ENCODE measurements at regions not wholly inside any gene's neighbourhood (a gene's known extent, or its start where the extent isn't known, plus 50 kb on each side); places are given as distances from the start of the nearest gene placed in this dataset.
A peak's percentile ranks its signal among the peaks of the same experiment; 100 is the strongest.

DNA sequence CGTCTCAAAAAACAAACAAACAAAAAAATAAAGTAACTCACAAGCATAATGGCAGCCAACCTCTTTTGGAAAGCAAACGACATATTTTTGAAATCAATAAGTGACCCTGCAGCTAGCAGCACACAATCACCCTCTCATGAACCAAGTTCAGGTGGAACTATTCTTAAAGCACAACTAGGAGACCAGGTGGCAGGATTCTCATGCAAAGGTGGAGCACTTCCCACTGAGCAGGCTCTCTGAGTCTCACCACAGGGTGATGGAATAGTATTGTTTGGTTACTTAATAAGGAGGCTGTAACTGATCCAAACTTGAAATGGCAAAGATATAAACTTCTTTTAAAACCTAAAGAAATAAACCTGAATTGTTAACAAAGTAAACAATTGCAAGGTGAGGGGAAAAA, 1293.1 kb downstream of the PCDH19 start:
- Histone ChIP-seq H3K27me3 (ENCODE audit: insufficient read depth, low read length) (no peaks in the 10 kb centered on the region), H3K27ac (ENCODE audit: low read depth, low read length) (no peak overlapping the region; the same call in 1 of the 2 replicates), H3K4me3 (ENCODE audit: low read length) (no peak overlapping the region), H3K36me3 (ENCODE audit: insufficient read depth, low read length) (no peaks in the 10 kb centered on the region), H3K9ac (ENCODE audit: low read depth, low read length) (no peak overlapping the region), H3K9me3 (ENCODE audit: insufficient read depth, low read depth, low read length) (no peaks in the 10 kb centered on the region), H3K4me1 (ENCODE audit: insufficient read depth, low read length) (no peaks in the 10 kb centered on the region)
- WGBS: 64% methylated on average over 2 of the region's 2 CpGs

GRCh38 chrX:99095965-99096635, 1314.0 kb downstream of the PCDH19 start:
- H3K27me3 ChIP-seq (ENCODE audit: insufficient read depth, low read length): no peaks in the 10 kb centered on the region
- 95% methylated on average over 4 of the region's 4 CpGs for WGBS
- no peak overlapping the region for H3K27ac ChIP-seq (ENCODE audit: low read depth, low read length)
- no peak overlapping the region for H3K4me3 ChIP-seq (ENCODE audit: low read length)
- no peaks in the 10 kb centered on the region for H3K9me3 ChIP-seq (ENCODE audit: insufficient read depth, low read depth, low read length)
- no peaks in the 10 kb centered on the region for H3K36me3 ChIP-seq (ENCODE audit: insufficient read depth, low read length)
- H3K9ac ChIP-seq (ENCODE audit: low read depth, low read length): no peak overlapping the region
- no peaks in the 10 kb centered on the region for H3K4me1 ChIP-seq (ENCODE audit: insufficient read depth, low read length)

DNA sequence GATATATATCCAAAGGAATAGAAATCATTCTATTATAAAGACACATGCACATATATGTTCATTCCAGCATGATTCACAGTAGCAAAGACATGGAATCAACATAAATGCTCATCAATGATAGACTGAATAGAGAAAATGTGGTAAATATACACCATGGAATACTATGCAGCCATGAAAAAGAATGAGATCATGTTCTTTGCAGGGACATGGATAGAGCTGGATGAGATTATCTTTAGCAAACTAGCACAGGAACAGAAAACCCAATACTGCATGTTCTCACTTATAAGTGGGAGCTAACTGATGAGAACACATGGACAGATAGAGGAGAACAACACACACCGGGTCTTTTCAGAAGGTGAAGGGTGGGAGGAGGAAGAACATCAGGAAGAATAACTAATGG, 1318.6 kb downstream of the PCDH19 start:
- H3K4me3 ChIP-seq (ENCODE audit: low read length): no peak overlapping the region
- H3K27ac ChIP-seq (ENCODE audit: low read depth, low read length): no peak overlapping the region
- H3K27me3 ChIP-seq (ENCODE audit: insufficient read depth, low read length): no peaks in the 10 kb centered on the region
- whole genome bisulfite sequencing: 100% methylated on average over 1 of the region's 1 CpG
- H3K36me3 ChIP-seq (ENCODE audit: insufficient read depth, low read length): no peaks in the 10 kb centered on the region
- no peaks in the 10 kb centered on the region for H3K4me1 ChIP-seq (ENCODE audit: insufficient read depth, low read length)
- no peak overlapping the region for H3K9ac ChIP-seq (ENCODE audit: low read depth, low read length)
- H3K9me3 ChIP-seq (ENCODE audit: insufficient read depth, low read depth, low read length): no peaks in the 10 kb centered on the region

DNA sequence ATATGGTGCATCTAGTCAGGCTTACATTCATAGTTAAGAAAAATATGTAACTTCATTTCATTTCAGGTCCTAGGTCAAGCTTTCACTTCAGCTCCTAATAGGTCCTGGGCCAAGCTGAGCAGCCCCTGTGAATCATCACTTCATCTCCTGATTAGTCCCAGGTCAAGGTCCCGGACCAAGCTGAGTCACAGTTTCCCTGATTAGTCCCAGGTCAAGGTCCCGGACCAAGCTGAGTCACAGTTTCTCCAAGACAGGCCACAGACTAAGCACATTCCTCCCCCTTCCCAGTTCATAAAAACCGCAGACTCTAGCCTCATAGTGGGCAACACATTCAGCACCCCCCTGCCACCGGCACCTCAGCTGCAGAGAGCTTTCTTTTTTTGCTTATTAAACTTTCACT, 1331.8 kb downstream of the PCDH19 start:
- no peaks in the 10 kb centered on the region for H3K27me3 ChIP-seq (ENCODE audit: insufficient read depth, low read length)
- H3K4me3 ChIP-seq (ENCODE audit: low read length): no peak overlapping the region
- H3K4me1 ChIP-seq (ENCODE audit: insufficient read depth, low read length): no peaks in the 10 kb centered on the region
- H3K9ac ChIP-seq (ENCODE audit: low read depth, low read length): no peak overlapping the region
- H3K27ac ChIP-seq (ENCODE audit: low read depth, low read length): no peak overlapping the region
- H3K9me3 ChIP-seq (ENCODE audit: insufficient read depth, low read depth, low read length): no peaks in the 10 kb centered on the region
- H3K36me3 ChIP-seq (ENCODE audit: insufficient read depth, low read length): no peaks in the 10 kb centered on the region
- 94% methylated on average over 4 of the region's 4 CpGs for WGBS

DNA sequence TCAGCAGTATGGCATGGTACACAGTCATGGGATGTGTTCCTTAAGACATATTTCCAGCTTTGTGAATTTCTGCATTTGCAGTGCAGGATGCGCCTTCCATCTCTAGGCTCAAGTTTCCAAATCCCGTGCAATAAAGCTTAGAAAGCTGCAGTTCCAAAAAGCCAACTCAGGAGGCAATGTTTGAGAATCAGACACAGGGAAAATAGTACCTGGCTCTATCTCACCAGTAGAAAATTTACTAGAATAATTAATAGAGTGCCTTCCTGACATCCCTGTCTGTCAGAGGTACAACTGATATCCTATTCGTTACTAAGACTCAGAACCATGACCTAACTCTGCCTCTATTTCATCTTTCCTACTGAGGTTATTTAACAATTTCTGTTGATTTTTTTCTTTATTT, 1333.0 kb downstream of the PCDH19 start:
- Histone ChIP-seq H3K36me3 (ENCODE audit: insufficient read depth, low read length) (no peaks in the 10 kb centered on the region), H3K27ac (ENCODE audit: low read depth, low read length) (no peak overlapping the region), H3K9me3 (ENCODE audit: insufficient read depth, low read depth, low read length) (no peaks in the 10 kb centered on the region), H3K27me3 (ENCODE audit: insufficient read depth, low read length) (no peaks in the 10 kb centered on the region), H3K4me1 (ENCODE audit: insufficient read depth, low read length) (no peaks in the 10 kb centered on the region), H3K4me3 (ENCODE audit: low read length) (no peak overlapping the region), H3K9ac (ENCODE audit: low read depth, low read length) (no peak overlapping the region)
- 90% methylated on average over 2 of the region's 3 CpGs for WGBS

DNA sequence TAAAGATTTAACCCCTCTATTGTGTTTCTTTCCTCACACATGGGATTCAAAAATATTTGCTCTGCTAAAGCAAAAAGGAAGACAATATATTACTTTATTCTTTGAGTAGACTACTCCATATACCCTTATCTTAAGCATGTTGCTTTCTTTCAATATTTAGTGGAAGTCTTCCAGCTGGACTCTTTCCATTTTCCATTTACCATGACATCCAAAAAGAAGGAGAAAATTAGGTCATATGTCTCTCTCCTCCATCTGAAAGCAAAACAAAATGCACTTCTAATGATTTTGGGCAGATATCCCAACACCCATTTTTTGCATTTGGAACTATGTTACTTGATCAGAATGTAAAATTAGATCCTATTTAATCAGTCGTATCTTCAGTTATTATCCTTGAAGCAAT, 1336.5 kb downstream of the PCDH19 start:
- no peak overlapping the region for H3K27ac ChIP-seq (ENCODE audit: low read depth, low read length)
- H3K36me3 ChIP-seq (ENCODE audit: insufficient read depth, low read length): no peaks in the 10 kb centered on the region
- H3K27me3 ChIP-seq (ENCODE audit: insufficient read depth, low read length): no peaks in the 10 kb centered on the region
- no peaks in the 10 kb centered on the region for H3K4me1 ChIP-seq (ENCODE audit: insufficient read depth, low read length)
- H3K4me3 ChIP-seq (ENCODE audit: low read length): no peak overlapping the region
- H3K9me3 ChIP-seq (ENCODE audit: insufficient read depth, low read depth, low read length): no peaks in the 10 kb centered on the region
- WGBS: no CpG with 5 or more reads among the region's 1 CpG
- H3K9ac ChIP-seq (ENCODE audit: low read depth, low read length): no peak overlapping the region

DNA sequence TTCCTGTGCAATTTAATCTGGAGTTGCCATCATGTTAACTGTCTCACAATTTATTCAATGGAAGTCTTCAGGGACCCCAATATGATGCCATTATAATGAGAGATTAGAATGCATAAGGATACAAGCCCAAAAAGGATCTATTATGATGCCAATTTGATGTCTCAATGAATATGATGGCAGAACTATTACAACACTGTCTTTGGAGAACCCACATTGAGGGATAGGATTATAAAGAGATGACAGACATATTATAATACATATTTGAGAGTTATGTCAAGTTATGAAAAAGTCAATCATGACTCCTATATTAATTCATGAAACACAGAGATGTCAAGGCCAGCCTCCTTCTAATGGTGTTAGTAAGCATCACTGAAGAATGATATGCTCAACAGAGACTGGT, 1358.4 kb downstream of the PCDH19 start:
- Histone ChIP-seq H3K27ac (ENCODE audit: low read depth, low read length) (no peak overlapping the region), H3K9ac (ENCODE audit: low read depth, low read length) (no peak overlapping the region), H3K27me3 (ENCODE audit: insufficient read depth, low read length) (no peaks in the 10 kb centered on the region), H3K4me3 (ENCODE audit: low read length) (no peak overlapping the region), H3K4me1 (ENCODE audit: insufficient read depth, low read length) (no peaks in the 10 kb centered on the region), H3K36me3 (ENCODE audit: insufficient read depth, low read length) (no peaks in the 10 kb centered on the region), H3K9me3 (ENCODE audit: insufficient read depth, low read depth, low read length) (no peaks in the 10 kb centered on the region)

DNA sequence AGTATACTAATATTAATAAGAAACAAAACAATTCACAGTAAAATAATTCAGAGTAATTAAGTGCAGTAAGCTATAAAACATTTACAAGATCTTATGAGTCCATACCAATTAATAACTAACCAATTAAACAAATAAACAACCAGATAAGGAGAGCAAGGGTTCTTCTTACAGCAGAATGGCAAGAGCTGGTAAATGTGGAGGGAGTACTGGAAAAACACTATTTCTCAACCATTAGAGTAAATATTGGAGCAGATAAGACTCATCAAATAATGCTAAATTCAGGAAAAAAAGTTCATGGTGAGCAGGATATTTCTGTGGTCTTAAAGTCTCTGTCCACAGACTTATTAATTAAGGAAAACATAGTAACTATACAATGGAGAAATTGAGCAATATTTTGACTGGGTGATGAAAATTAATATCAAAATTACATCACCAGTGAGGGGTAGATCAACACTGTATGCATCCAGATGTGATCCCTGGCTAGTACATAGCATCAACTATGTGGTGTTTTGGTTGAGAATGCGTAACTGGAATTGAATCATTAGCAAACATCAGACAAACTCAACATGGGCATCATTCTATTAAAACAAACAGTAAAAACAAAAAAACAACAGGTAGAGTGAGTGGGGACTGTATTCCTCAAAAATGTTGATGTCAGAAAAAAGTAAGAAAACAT, 1376.7 kb downstream of the PCDH19 start:
- Histone ChIP-seq H3K27ac (ENCODE audit: low read depth, low read length) (no peak overlapping the region), H3K27me3 (ENCODE audit: insufficient read depth, low read length) (no peaks in the 10 kb centered on the region), H3K4me1 (ENCODE audit: insufficient read depth, low read length) (0 out of 2 replicates have a peak, but pooled peaks cover 3% of the 10 kb centered on the region), H3K9ac (ENCODE audit: low read depth, low read length) (no peak overlapping the region), H3K4me3 (ENCODE audit: low read length) (no peak overlapping the region), H3K9me3 (ENCODE audit: insufficient read depth, low read depth, low read length) (no peaks in the 10 kb centered on the region), H3K36me3 (ENCODE audit: insufficient read depth, low read length) (no peaks in the 10 kb centered on the region)
- no CpG with 5 or more reads among the region's 1 CpG for WGBS

DNA sequence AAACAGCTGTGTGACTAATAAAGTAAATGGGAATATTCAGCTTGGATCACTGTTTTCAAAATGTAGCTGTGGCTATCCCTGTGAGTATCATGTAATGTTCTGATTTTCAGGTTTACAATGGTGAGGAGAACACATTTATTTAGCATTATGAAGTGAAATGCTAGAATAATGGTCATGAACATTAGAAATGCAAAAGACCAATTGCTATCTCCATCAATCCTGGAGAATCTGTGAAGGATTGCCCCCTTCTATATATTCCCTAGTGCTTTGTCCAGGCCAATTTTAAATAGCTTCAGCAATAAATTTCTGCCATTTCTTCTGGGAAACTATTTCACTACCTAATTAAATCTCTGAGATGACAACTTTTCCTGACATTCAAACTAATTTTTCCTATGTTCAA, 1399.1 kb downstream of the PCDH19 start:
- H3K36me3 ChIP-seq (ENCODE audit: insufficient read depth, low read length): no peaks in the 10 kb centered on the region
- H3K9me3 ChIP-seq (ENCODE audit: insufficient read depth, low read depth, low read length): peaks cover 3% of the 10 kb centered on the region; the same call in 1 of the 2 replicates
- H3K4me3 ChIP-seq (ENCODE audit: low read length): no peak overlapping the region
- H3K9ac ChIP-seq (ENCODE audit: low read depth, low read length): no peak overlapping the region
- H3K27me3 ChIP-seq (ENCODE audit: insufficient read depth, low read length): no peaks in the 10 kb centered on the region
- H3K4me1 ChIP-seq (ENCODE audit: insufficient read depth, low read length): no peaks in the 10 kb centered on the region
- no peak overlapping the region for H3K27ac ChIP-seq (ENCODE audit: low read depth, low read length)

DNA sequence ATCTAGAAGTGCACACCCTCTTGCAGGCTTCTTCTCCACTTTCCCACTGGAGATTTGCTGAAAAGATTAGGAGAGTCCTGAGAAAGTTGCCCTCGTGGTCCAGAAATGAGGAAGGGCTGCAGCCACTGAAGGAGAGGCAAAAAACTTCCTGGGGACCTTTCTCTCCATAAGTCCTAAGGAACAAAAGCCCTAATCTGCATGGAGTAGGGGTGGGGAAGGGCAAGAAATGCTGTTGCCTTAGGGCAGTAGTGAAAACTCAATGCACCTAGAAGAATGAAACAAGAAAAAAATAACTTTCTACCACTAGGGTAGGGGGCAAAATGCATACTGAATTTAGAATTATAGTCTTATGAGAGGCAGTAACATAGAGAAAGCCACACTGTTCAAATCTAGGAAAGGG, 1408.8 kb downstream of the PCDH19 start:
- H3K9me3 ChIP-seq (ENCODE audit: insufficient read depth, low read depth, low read length): no peaks in the 10 kb centered on the region
- no peaks in the 10 kb centered on the region for H3K27me3 ChIP-seq (ENCODE audit: insufficient read depth, low read length)
- no peaks in the 10 kb centered on the region for H3K4me1 ChIP-seq (ENCODE audit: insufficient read depth, low read length)
- WGBS: no CpG with 5 or more reads among the region's 1 CpG
- H3K9ac ChIP-seq (ENCODE audit: low read depth, low read length): no peak overlapping the region
- H3K36me3 ChIP-seq (ENCODE audit: insufficient read depth, low read length): no peaks in the 10 kb centered on the region
- no peak overlapping the region for H3K4me3 ChIP-seq (ENCODE audit: low read length)
- no peak overlapping the region for H3K27ac ChIP-seq (ENCODE audit: low read depth, low read length)

GRCh38 chrX:98962996-98963395, 1447.1 kb downstream of the PCDH19 start:
- Histone ChIP-seq H3K4me3 (ENCODE audit: low read length) (no peak overlapping the region), H3K27me3 (ENCODE audit: insufficient read depth, low read length) (no peaks in the 10 kb centered on the region), H3K4me1 (ENCODE audit: insufficient read depth, low read length) (peaks cover 26% of the 10 kb centered on the region), H3K9ac (ENCODE audit: low read depth, low read length) (no peak overlapping the region), H3K9me3 (ENCODE audit: insufficient read depth, low read depth, low read length) (no peaks in the 10 kb centered on the region), H3K36me3 (ENCODE audit: insufficient read depth, low read length) (no peaks in the 10 kb centered on the region), H3K27ac (ENCODE audit: low read depth, low read length) (peak overlapping the region; percentile 47; the same call in 1 of the 2 replicates)
- no CpG with 5 or more reads among the region's 2 CpGs for WGBS
